Activated B cell treated with CpG ODN at 0.5 μM for 24 hours (primary cell): ENCODE measurements at regions not wholly inside any gene's neighbourhood (a gene's known extent, or its start where the extent isn't known, plus 50 kb on each side); places are given as distances from the start of the nearest gene placed in this dataset.

Experiments
- ATAC-seq: fragments of 200-7000 bp; cut with Tn5 transposase; one replicate; pipeline ENCODE4 v1.10.0; 2021; ENCODE audit warnings: low read depth, mild to moderate bottlenecking, moderate library complexity
- CTCF ChIA-PET: fragments of 350-600 bp; sonication (Branson Sonifier 250); formaldehyde crosslinking; loops from one replicate; lab custom pipeline; 2021; ENCODE audit warnings: antibody characterized with exemption; lab: Charles Lee
- POLR2A ChIA-PET: fragments of 350-600 bp; sonication (Branson Sonifier 250); formaldehyde crosslinking; loops from one replicate; lab custom pipeline; 2021; ENCODE audit warnings: antibody characterized with exemption; lab: Charles Lee
- DNase-seq: peaks from one replicate; pipeline ENCODE4 v3.0.0; 2022
- H3K27ac Mint-ChIP-seq: one replicate; pipeline ENCODE4 v1.8.0; 2020; ENCODE audit warnings: mixed read lengths
- H3K27me3 Mint-ChIP-seq: one replicate; pipeline ENCODE4 v1.8.0; 2021; ENCODE audit warnings: mixed read lengths
- H3K36me3 Mint-ChIP-seq: one replicate; pipeline ENCODE4 v1.8.0; 2021; ENCODE audit warnings: low read depth, mixed read lengths
- H3K4me1 Mint-ChIP-seq: one replicate; pipeline ENCODE4 v1.8.0; 2021; ENCODE audit warnings: mixed read lengths
- H3K4me3 Mint-ChIP-seq: one replicate; pipeline ENCODE4 v1.8.0; 2020; ENCODE audit warnings: mild to moderate bottlenecking, mixed read lengths
- H3K9me3 Mint-ChIP-seq: one replicate; pipeline ENCODE4 v1.8.0; 2020; ENCODE audit warnings: mixed read lengths
- intact Hi-C: fragments of 100-400 bp; cut with micrococcal nuclease; formaldehyde crosslinking; loops from one replicate; pipeline ENCODE4 v1.15.1; 2024
- TF ChIP-seq, protein P1 (sequence below): fragments of 200-600 bp; IDR thresholded peaks from one replicate; pipeline ENCODE4 v1.8.0; 2022; ENCODE audit warnings: antibody characterized with exemption, mild to moderate bottlenecking

- DNase-seq: no peak
Measured at GRCh38 chr3:182178488-182179200, 466.9 kb downstream of the SOX2 start.

GRCh38 chr3:182179631-182180030 lies 467.9 kb downstream of the SOX2 start:
- Mint-ChIP-seq H3K9me3 (no peaks in the 10 kb centered on the region), H3K36me3 (no peaks in the 10 kb centered on the region), H3K4me3 (no peak overlapping the region), H3K4me1 (no peaks in the 10 kb centered on the region), H3K27me3 (no peaks in the 10 kb centered on the region), H3K27ac (no peak overlapping the region)
- intact Hi-C loops: no loop called here
- DNase-seq (no peak), ATAC-seq (no peak)
- POLR2A ChIA-PET: no interaction called here
- TF ChIP-seq, protein P1, sequence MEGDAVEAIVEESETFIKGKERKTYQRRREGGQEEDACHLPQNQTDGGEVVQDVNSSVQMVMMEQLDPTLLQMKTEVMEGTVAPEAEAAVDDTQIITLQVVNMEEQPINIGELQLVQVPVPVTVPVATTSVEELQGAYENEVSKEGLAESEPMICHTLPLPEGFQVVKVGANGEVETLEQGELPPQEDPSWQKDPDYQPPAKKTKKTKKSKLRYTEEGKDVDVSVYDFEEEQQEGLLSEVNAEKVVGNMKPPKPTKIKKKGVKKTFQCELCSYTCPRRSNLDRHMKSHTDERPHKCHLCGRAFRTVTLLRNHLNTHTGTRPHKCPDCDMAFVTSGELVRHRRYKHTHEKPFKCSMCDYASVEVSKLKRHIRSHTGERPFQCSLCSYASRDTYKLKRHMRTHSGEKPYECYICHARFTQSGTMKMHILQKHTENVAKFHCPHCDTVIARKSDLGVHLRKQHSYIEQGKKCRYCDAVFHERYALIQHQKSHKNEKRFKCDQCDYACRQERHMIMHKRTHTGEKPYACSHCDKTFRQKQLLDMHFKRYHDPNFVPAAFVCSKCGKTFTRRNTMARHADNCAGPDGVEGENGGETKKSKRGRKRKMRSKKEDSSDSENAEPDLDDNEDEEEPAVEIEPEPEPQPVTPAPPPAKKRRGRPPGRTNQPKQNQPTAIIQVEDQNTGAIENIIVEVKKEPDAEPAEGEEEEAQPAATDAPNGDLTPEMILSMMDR: no peak
- CTCF ChIA-PET: no interaction called here

More at GRCh38 chr3:182178488-182179200, 466.9 kb downstream of the SOX2 start:
- intact Hi-C loops: no loop called here
- no peaks in the 10 kb centered on the region for H3K36me3 Mint-ChIP-seq
- H3K4me3 Mint-ChIP-seq: no peak overlapping the region
- TF ChIP-seq, protein P1: no peak
- no peaks in the 10 kb centered on the region for H3K4me1 Mint-ChIP-seq
- H3K27me3 Mint-ChIP-seq: no peaks in the 10 kb centered on the region
- CTCF ChIA-PET: no interaction called here
- POLR2A ChIA-PET: no interaction called here
- no peak overlapping the region for H3K27ac Mint-ChIP-seq
- no peak for ATAC-seq
- H3K9me3 Mint-ChIP-seq: no peaks in the 10 kb centered on the region

GRCh38 chr3:182180654-182181385 lies 469.1 kb downstream of the SOX2 start:
- no peaks in the 10 kb centered on the region for H3K36me3 Mint-ChIP-seq
- ChIA-PET CTCF (no interaction called here), POLR2A (no interaction called here)
- H3K4me1 Mint-ChIP-seq: no peaks in the 10 kb centered on the region
- no peak overlapping the region for H3K4me3 Mint-ChIP-seq
- DNase-seq: no peak
- no peak overlapping the region for H3K27ac Mint-ChIP-seq
- TF ChIP-seq, protein P1: no peak
- no peaks in the 10 kb centered on the region for H3K27me3 Mint-ChIP-seq
- intact Hi-C loops: no loop called here
- no peak for ATAC-seq
- H3K9me3 Mint-ChIP-seq: no peaks in the 10 kb centered on the region

DNA sequence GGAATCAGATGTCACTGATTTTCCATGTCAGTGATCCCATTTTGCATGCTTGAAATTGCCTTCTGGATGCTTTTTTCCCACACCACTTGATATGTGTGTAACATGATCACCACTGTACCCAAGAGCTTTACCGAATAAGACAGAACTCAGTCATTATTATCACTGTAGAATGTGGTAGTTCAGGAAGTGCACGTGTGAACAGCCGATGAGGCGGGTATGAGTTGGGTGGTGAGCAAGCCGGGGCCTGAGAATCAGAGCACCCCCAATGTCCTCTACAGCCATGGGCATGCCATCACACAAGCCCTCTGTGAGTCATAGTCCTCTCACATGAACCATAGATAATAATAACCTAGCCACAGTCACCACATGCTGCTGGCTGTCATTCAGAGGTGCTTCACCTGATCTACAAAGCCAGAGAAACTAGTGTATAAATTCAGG lies 470.8 kb downstream of the SOX2 start:
- Mint-ChIP-seq H3K36me3 (no peaks in the 10 kb centered on the region), H3K9me3 (no peaks in the 10 kb centered on the region), H3K4me1 (no peaks in the 10 kb centered on the region), H3K27ac (no peak overlapping the region), H3K4me3 (no peak overlapping the region), H3K27me3 (no peaks in the 10 kb centered on the region)
- no peak for DNase-seq
- intact Hi-C loops: no loop called here
- ATAC-seq: no peak
- ChIA-PET CTCF (no interaction called here), POLR2A (no interaction called here)
- TF ChIP-seq, protein P1: no peak

- ATAC-seq (no peak), DNase-seq (no peak)
- ChIA-PET POLR2A (no interaction called here), CTCF (no interaction called here)
- Mint-ChIP-seq H3K36me3 (no peaks in the 10 kb centered on the region), H3K9me3 (peaks cover 5% of the 10 kb centered on the region), H3K4me1 (no peaks in the 10 kb centered on the region), H3K27me3 (no peaks in the 10 kb centered on the region), H3K4me3 (no peak overlapping the region), H3K27ac (no peak overlapping the region)
- intact Hi-C loops: no loop called here
- TF ChIP-seq, protein P1: no peak
Measured at GRCh38 chr3:182183716-182184430, 472.1 kb downstream of the SOX2 start.
